Astrocyte of the spinal cord (primary cell): ENCODE measurements at regions not wholly inside any gene's neighbourhood (a gene's known extent, or its start where the extent isn't known, plus 50 kb on each side); places are given as distances from the start of the nearest gene placed in this dataset.

Experiments used
- DNase-seq: peaks from one replicate; pipeline ENCODE4 v3.0.0; 2011; ENCODE audit warnings: low read depth, low spot score
- H3K4me3 ChIP-seq: 2 replicates; pipeline ENCODE4 v1.5.1; 2011; ENCODE audit warnings: low read depth, mild to moderate bottlenecking, low read length, moderate library complexity
- in situ Hi-C: cut with HindIII; loops from 2 replicates; pipeline ENCODE4 v1.10.0; 2017; ENCODE audit warnings: low sequenced_read_pairs
- TF ChIP-seq, protein P1 (sequence below): IDR thresholded peaks from 2 replicates; pipeline ENCODE4 v1.5.1; 2012; ENCODE audit warnings: low read depth, mild to moderate bottlenecking, low read length, inconsistent platforms

DNA sequence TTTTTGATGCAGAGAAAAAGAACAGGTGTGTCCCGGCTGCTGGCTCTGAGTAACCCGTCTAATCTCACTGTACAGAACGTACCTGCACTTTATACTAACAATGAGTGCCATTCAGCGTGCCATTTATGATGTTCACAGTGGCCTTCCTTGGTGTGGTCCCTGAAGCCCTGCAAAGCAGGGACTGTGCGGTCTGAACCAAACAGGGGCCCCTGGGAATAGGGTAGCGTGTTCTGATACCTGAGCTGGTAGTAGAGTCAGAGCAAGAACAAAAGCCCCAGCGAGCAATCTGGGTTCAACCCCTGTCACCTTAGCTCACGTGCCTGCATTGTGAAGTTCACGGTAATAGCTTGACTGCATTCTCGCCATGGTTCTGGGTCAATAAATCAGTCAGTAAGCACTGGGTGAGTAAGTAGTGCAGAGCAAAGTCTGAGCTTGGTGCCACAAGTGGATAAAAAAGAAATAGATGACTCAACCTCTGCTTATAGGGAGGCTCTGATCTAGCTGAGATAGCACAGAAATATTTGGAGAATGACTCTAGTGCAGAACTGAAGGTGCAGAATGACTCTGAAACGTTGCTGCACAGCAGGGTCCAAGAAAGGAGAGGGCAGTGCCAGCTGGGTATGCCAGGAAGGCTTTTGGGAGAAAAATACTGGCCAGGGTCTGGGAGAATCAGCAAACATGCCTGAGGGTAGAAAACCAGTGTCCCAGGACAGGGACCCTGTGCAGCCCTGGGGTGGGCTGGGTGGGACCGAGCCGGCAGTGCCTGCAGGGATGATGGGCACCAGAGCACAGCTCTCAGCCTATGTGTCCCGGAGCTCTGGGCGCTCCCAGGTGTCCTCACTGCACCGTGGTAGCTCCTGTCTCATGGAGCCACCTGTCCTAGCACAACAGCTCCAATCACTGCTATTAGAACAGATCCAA lies 125.9 kb downstream of the RHOU start:
- TF ChIP-seq, protein P1, sequence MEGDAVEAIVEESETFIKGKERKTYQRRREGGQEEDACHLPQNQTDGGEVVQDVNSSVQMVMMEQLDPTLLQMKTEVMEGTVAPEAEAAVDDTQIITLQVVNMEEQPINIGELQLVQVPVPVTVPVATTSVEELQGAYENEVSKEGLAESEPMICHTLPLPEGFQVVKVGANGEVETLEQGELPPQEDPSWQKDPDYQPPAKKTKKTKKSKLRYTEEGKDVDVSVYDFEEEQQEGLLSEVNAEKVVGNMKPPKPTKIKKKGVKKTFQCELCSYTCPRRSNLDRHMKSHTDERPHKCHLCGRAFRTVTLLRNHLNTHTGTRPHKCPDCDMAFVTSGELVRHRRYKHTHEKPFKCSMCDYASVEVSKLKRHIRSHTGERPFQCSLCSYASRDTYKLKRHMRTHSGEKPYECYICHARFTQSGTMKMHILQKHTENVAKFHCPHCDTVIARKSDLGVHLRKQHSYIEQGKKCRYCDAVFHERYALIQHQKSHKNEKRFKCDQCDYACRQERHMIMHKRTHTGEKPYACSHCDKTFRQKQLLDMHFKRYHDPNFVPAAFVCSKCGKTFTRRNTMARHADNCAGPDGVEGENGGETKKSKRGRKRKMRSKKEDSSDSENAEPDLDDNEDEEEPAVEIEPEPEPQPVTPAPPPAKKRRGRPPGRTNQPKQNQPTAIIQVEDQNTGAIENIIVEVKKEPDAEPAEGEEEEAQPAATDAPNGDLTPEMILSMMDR = no peak
- no peak overlapping the region for H3K4me3 ChIP-seq
- in situ Hi-C loops = no loop called here
- DNase-seq = peak; percentile 74

DNA sequence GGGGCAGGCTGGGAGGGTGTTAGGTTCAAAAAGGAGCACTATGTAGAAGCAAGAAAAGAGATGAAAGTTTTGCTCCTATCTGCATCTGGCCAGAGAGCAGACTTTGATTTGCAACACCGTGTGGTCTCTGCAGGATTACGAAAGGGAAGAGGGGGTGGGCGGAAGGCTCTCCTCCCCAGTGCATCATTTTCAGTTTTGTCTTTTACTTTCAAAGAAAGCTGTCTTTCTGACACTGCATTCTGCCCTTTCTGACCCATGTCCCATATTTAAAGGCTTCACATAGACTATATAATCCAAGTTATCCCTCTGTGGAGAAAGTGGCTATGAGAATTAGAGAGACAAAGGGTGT lies 126.5 kb downstream of the RHOU start:
- in situ Hi-C loops = no loop called here

GRCh38 chr1:228862542-228863505 lies 127.5 kb downstream of the RHOU start:
- DNase-seq = no peak
- TF ChIP-seq, protein P1 = no peak
- H3K4me3 ChIP-seq = no peak overlapping the region
- in situ Hi-C loops = no loop called here

More for the DNA sequence above, 126.5 kb downstream of the RHOU start:
- no peak for DNase-seq
- TF ChIP-seq, protein P1 = no peak
- no peak overlapping the region for H3K4me3 ChIP-seq

DNA sequence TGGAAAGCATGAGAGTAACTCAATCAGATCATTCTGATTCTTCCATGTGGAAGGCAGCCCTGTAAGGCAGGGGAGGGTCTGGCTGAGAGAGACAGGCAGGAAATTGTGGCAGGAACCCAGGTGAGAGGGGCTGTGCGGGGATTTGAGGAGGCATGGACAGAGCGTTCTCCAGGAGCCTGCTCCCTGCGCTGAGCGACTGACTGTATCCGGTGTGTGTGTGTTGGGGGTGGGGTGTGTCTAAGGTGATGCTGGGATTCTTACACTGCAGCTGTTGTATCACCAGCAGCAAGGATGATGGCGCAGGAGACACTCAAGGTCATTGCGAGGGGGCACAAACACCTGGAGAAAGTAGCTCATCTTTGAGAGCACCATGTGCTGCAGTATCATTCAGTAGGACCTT lies 128.5 kb downstream of the RHOU start:
- in situ Hi-C loops = no loop called here
- no peak for DNase-seq
- TF ChIP-seq, protein P1 = no peak
- H3K4me3 ChIP-seq = no peak overlapping the region

- TF ChIP-seq, protein P1 = no peak
- H3K4me3 ChIP-seq = no peak overlapping the region
- in situ Hi-C loops = no loop called here
- no peak for DNase-seq
These were observed 130.5 kb downstream of the RHOU start for GRCh38 chr1:228865627-228866330.

DNA sequence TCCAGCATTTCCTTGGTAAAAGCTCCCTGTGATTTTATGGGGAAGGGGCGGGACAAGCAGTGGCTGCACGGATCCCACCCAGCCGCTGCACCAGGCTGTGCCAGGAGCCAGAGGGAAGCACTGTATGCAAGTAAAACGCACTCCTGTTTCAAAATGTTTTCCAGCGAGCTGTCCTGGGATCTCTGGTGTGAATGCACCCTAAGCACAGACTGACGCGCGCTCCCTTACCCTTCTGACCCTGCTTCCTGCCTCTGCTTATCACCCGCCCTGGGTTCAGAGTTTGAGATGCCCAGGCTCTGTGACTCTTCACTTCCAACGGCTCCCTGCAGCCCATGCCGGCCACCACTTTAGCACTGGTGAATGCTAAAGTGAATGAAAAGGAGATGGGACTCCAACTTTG lies 131.2 kb downstream of the RHOU start:
- H3K4me3 ChIP-seq = no peak overlapping the region
- in situ Hi-C loops = no loop called here
- DNase-seq = no peak
- TF ChIP-seq, protein P1 = no peak
